ENCODE measurements at regions not wholly inside any gene's neighbourhood (a gene's known extent, or its start where the extent isn't known, plus 50 kb on each side); places are given as distances from the start of the nearest gene placed in this dataset.

GRCh38 chr12:111100003-111100402, 179.6 kb upstream of the MYL2 start:
- no peak for TF ChIP-seq ESRRG (CRISPR knock-in tag; IDR thresholded peaks at IDR 0.05)
- no peak for TF ChIP-seq ZFP3 (CRISPR knock-in tag; IDR thresholded peaks at IDR 0.05)
- TF ChIP-seq PATZ1 (CRISPR knock-in tag; IDR thresholded peaks at IDR 0.05; ENCODE audit: borderline replicate concordance), result no peak
- TF ChIP-seq PPARA (CRISPR knock-in tag; IDR thresholded peaks at IDR 0.05; ENCODE audit: borderline replicate concordance), result no peak
- TF ChIP-seq ISL1 (CRISPR knock-in tag; IDR thresholded peaks at IDR 0.05), result no peak
